Right lobe of liver (tissue), 6 donors: ENCODE measurements at regions not wholly inside any gene's neighbourhood (a gene's known extent, or its start where the extent isn't known, plus 50 kb on each side); places are given as distances from the start of the nearest gene placed in this dataset.

ENCODE experiments used
- ATAC-seq, 4 donors: fragments of 200-7000 bp; cut with Tn5 transposase; one replicate each; pipeline ENCODE4 v1.9.1; 2020; ENCODE audit warnings: mild to moderate bottlenecking in 4 of 4, moderate library complexity in 4 of 4
- DNase-seq, 3 donors: peaks; one replicate each; pipeline ENCODE4 v3.0.0-alpha.2; 2020
- H3K27ac ChIP-seq, 3 donors: fragments of 200-600 bp; one replicate each; pipeline ENCODE4 v1.8.0; 2022
- H3K27me3 ChIP-seq, 2 donors: fragments of 200-600 bp; one replicate each; pipeline ENCODE4 v1.8.0; 2022
- H3K36me3 ChIP-seq, 4 donors: fragments of 200-600 bp; sonication (generic) in 1 of 4; one replicate each; pipeline versions ENCODE4 v1.5.1 to v1.8.0; 2017 to 2022; ENCODE audit warnings: control low read depth in 1 of 4
- H3K4me1 ChIP-seq, 4 donors: fragments of 200-600 bp; sonication (generic) in 1 of 4; one replicate each; pipeline versions ENCODE4 v1.5.1 to v1.8.0; 2017 to 2022; ENCODE audit warnings: control low read depth in 1 of 4
- H3K4me3 ChIP-seq, 3 donors: fragments of 200-600 bp; one replicate each; pipeline ENCODE4 v1.8.0; 2022
- H3K9me3 ChIP-seq, 4 donors: fragments of 200-600 bp; sonication (generic) in 1 of 4; one replicate each; pipeline versions ENCODE4 v1.5.1 to v1.8.0; 2017 to 2022; ENCODE audit warnings: control low read depth in 1 of 4
- POLR2A ChIP-seq: fragments of 450-650 bp; IDR thresholded peaks from one replicate; pipeline ENCODE4 v1.6.1; 2017; ENCODE audit warnings: antibody characterized with exemption, mild to moderate bottlenecking
- WGBS: methylation state at CpG from one replicate; pipeline ENCODE4 v1.1.6; 2018; ENCODE audit warnings: low coverage, low lambda C conversion rate; ENCODE audit not compliant: insufficient coverage; ENCODE audit errors: missing lambda C conversion rate; 5-methylcytosine and 5-hydroxymethylcytosine counted together
- intact Hi-C, 2 donors: fragments of 100-400 bp; cut with DNase I; formaldehyde crosslinking; loops; one replicate each; pipeline versions ENCODE4 v1.11.2 to v1.14.1; 2022
- TF ChIP-seq, protein P1 (sequence below), 4 donors: fragments of 200-600 bp in 3 of 4; fragments of 450-650 bp in 1 of 4; IDR thresholded peaks; one replicate each; pipeline versions ENCODE4 v1.5.1 to v1.8.0; 2016 to 2022; ENCODE audit warnings: antibody characterized with exemption in 4 of 4, mild to moderate bottlenecking in 2 of 4
- donor health status: DM: no; HTN: yes; CAD: no.
- donor health status: DM: no; HTN: no; CAD: no.
- donor health status: DM: no; HTN: no; CAD: no.
- donor health status: DM: no; HTN: yes; CAD: no.
- donor health status: DM: no; HTN: yes; CAD: no.

DNA sequence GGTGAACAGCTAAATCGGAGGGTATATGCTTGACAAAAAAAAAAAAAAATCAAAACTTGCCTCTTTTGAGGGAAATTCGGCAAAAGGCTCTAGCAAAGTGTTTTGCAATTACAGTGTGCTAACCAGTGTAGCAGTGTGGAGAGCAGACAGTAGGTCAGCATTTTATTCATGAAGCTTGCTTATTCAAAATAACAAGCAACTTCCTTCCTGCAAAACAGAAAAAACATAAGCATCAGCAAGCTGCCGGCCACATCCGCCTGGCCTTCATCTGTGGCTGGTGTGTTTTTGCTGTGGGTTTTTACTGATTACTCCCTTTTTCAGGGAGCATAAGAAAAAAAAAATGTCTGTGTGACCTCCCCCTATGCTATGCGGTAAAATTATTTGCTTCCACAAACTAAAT lies 434.1 kb downstream of the OCA2 start:
- intact Hi-C loops, result no loop called here
- WGBS, result 40% methylated on average over 4 of the region's 5 CpGs
- ATAC-seq, result peak; percentile 38 to 70 (median 62)

DNA sequence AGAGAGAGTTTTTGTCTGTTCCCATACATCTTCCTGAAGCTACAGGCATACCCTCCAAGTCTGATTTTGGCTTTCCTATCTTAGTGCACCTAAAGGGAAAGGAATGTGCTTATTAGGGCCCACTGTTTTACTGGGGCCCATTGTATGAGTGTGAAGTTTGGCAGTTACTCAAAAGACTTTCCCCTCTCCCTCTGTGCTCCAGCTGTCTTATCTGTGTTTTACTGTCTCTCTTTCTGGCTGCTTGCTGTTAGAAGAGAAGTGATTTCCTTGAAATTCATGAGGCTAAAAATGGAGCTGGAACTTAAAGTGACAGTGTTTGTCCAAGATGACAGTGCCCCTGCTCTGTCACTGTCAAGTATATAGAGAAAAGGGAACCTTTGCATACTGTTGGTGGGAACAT lies 436.2 kb downstream of the OCA2 start:
- no peaks in the 10 kb centered on the region for H3K27me3 ChIP-seq
- no peak overlapping the region for H3K4me3 ChIP-seq
- TF ChIP-seq, protein P1, sequence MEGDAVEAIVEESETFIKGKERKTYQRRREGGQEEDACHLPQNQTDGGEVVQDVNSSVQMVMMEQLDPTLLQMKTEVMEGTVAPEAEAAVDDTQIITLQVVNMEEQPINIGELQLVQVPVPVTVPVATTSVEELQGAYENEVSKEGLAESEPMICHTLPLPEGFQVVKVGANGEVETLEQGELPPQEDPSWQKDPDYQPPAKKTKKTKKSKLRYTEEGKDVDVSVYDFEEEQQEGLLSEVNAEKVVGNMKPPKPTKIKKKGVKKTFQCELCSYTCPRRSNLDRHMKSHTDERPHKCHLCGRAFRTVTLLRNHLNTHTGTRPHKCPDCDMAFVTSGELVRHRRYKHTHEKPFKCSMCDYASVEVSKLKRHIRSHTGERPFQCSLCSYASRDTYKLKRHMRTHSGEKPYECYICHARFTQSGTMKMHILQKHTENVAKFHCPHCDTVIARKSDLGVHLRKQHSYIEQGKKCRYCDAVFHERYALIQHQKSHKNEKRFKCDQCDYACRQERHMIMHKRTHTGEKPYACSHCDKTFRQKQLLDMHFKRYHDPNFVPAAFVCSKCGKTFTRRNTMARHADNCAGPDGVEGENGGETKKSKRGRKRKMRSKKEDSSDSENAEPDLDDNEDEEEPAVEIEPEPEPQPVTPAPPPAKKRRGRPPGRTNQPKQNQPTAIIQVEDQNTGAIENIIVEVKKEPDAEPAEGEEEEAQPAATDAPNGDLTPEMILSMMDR (IDR thresholded peaks at IDR 0.05), result no peak
- no peak for TF ChIP-seq POLR2A
- no peak overlapping the region for H3K27ac ChIP-seq
- intact Hi-C loops, result no loop called here
- H3K36me3 ChIP-seq, result no peaks in the 10 kb centered on the region
- no peaks in the 10 kb centered on the region for H3K9me3 ChIP-seq
- DNase-seq (no peak), ATAC-seq (no peak)
- H3K4me1 ChIP-seq, result no peaks in the 10 kb centered on the region

More for the DNA sequence above, 434.1 kb downstream of the OCA2 start:
- Histone ChIP-seq H3K4me3 (no peak overlapping the region), H3K27ac (no peak overlapping the region), H3K27me3 (no peaks in the 10 kb centered on the region), H3K4me1 (no peaks in the 10 kb centered on the region), H3K9me3 (no peaks in the 10 kb centered on the region), H3K36me3 (no peaks in the 10 kb centered on the region)
- no peak for TF ChIP-seq POLR2A
- TF ChIP-seq, protein P1 (IDR thresholded peaks at IDR 0.05), result no peak
- DNase-seq, result no peak

DNA sequence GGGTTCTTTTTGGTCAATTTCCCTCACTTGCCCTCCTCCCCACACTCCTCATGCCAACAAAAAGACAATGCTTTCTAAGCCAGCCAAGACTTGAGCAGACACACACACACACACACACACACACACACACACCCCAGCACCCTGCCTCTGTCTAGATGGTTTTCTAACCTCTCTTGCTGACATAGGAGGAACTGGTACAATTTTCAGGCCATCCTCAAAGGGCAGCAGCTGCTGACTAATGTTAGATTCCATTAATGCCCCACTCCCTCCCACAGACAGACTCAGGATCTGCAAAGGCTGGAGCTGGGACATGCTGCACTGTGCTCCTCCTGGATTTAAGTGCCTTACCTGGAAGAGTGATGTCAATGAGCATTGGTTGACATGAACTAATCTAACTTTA lies 438.4 kb downstream of the OCA2 start:
- Histone ChIP-seq H3K4me3 (no peak overlapping the region), H3K27me3 (no peaks in the 10 kb centered on the region), H3K36me3 (no peaks in the 10 kb centered on the region), H3K4me1 (no peaks in the 10 kb centered on the region), H3K9me3 (no peaks in the 10 kb centered on the region), H3K27ac (no peak overlapping the region)
- no peak for DNase-seq
- intact Hi-C loops, result no loop called here
- ATAC-seq, result no peak
- TF ChIP-seq POLR2A, result no peak
- TF ChIP-seq, protein P1 (IDR thresholded peaks at IDR 0.05), result no peak

DNA sequence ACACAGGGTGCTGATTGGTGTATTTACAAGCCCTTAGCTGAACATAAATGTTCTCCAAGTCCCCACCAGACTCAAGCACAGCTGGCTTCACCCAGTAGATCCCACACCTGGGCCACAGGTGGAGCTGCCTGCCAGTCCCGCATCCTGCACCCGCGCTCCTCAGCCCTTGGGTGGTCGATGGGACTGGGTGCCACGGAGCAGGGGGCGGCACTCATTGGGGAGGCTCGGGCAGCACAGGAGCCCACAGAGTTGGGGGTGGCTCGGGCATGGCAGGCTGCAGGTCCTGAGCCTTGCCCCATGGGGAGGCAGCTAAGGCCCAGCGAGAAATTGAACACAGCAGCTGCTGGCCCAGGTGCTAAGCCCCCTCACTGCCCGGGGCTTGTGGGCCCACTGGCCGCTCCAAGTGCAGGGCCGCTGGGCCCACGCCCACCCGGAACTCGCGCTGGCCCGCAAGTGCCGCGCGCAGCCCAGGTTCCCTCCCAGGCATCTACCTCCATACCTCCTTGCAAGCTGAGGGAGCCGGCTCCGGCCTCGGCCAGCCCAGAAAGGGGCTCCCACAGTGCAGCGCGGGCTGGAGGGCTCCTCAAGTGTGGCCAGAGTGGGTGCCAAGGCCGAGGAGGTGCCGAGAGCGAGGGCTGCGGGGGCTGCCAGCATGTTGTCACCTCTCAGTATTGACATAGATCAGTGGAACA lies 442.7 kb downstream of the OCA2 start:
- H3K4me1 ChIP-seq, result no peaks in the 10 kb centered on the region
- no peak overlapping the region for H3K27ac ChIP-seq
- TF ChIP-seq, protein P1 (IDR thresholded peaks at IDR 0.05), result no peak
- TF ChIP-seq POLR2A, result no peak
- no peaks in the 10 kb centered on the region for H3K27me3 ChIP-seq
- no peak for ATAC-seq
- DNase-seq, result no peak
- H3K4me3 ChIP-seq, result no peak overlapping the region
- no peaks in the 10 kb centered on the region for H3K9me3 ChIP-seq
- whole genome bisulfite sequencing, result 100% methylated on average over 1 of the region's 29 CpGs
- intact Hi-C loops, result no loop called here
- H3K36me3 ChIP-seq, result no peaks in the 10 kb centered on the region

DNA sequence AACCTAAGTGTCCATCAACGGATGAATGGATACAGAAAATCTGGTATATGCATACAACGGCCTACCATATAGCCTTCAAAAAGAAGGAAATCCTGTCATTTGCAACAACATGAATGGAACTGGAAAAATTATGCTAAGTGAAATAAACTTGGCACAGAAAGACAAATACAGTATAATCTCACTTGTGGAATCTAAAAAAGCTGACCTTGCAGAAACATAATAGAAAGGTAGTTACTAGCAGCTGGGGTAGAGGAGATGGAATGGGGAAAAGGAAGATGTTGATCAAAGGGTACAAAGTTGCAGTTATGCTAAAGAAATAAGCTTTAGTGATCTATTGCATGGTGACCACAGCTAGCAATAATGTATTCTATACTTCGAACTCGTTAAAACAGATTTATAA lies 444.1 kb downstream of the OCA2 start:
- TF ChIP-seq POLR2A, result no peak
- TF ChIP-seq, protein P1 (IDR thresholded peaks at IDR 0.05), result no peak
- no peak overlapping the region for H3K27ac ChIP-seq
- DNase-seq (no peak), ATAC-seq (no peak)
- H3K27me3 ChIP-seq, result no peaks in the 10 kb centered on the region
- no peak overlapping the region for H3K4me3 ChIP-seq
- no peaks in the 10 kb centered on the region for H3K36me3 ChIP-seq
- intact Hi-C loops, result no loop called here
- 58% methylated on average over 4 of the region's 4 CpGs for WGBS
- H3K9me3 ChIP-seq, result no peaks in the 10 kb centered on the region
- no peaks in the 10 kb centered on the region for H3K4me1 ChIP-seq
